HG03521 (cell line): ENCODE measurements at regions not wholly inside any gene's neighbourhood (a gene's known extent, or its start where the extent isn't known, plus 50 kb on each side); places are given as distances from the start of the nearest gene placed in this dataset.
"Not testable (repeated sequence)": the region's sequence is repeated elsewhere in the genome, so short reads cannot be mapped to it uniquely, and the experiment has no call there.

Experiments used
- ATAC-seq: cut with Tn5 transposase; IDR thresholded peaks from one replicate; pipeline ENCODE4 v1.9.1; 2021; ENCODE audit warnings: mild to moderate bottlenecking, moderate library complexity; ENCODE audit not compliant: unreplicated experiment

- ATAC-seq: no peak
These were observed 837.7 kb upstream of the CNTN5 start for GRCh38 chr11:98183034-98183433.

DNA sequence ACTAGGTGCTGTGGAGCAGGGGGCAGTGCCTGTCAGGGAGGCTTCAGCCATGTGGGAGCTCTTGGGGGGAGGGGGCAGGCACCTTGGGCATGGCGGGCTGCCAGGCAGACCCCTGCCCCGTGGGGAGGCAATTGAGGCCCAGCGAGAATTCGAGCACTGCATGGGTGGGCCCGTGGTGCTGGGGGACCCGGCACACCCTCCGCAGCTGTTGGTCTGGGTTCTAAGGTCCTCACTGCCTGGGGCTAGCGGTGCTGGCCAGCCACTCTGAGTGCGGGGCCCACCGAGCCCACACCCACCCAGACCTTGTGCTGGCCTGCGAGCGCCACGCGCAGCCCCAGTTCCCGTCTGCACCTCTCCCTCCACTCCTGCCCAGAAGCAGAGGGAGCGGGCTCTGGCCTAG lies 835.5 kb upstream of the CNTN5 start:
- no peak for ATAC-seq

DNA sequence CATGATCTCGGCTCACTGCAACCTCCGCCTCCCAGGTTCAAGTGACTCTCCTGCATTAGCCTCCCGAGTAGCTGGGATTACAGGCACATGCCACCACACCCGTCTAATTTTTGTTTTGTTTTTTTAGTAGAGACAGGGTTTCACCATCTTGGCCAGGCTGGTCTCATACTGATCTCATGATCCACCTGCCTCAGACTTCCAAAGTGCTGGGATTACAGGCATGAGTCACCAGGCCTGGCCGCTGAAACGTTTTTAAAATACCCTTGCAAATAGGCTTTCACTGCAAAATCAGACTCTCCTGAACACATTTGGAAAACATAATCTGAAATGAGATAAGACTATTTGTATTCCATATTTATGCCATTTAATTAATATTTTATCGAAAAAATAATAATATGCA lies 826.1 kb upstream of the CNTN5 start:
- ATAC-seq: no peak

DNA sequence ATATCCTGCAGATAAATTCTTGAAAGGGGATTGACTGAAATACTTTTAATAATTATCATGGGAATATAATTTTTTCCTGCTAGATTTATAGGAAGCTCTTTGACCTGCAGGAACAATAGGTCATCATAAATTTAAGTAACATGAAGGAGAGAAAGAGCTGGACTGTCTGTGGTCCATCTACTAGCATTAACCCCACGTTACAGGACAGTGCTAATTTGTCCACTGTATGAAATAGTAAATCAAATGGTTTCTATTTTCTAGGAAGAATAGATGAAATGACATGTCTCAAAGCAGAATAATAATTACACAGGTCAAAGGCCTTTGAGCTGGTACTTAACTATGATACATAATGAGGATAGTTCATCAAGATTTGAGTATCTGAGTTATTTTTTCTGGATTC lies 825.4 kb upstream of the CNTN5 start:
- no peak for ATAC-seq

GRCh38 chr11:98207086-98207485 lies 813.7 kb upstream of the CNTN5 start:
- ATAC-seq: no peak

GRCh38 chr11:98227278-98227677 lies 793.5 kb upstream of the CNTN5 start:
- ATAC-seq: no peak

- ATAC-seq: no peak
These were observed 790.1 kb upstream of the CNTN5 start for GRCh38 chr11:98230678-98231077.

DNA sequence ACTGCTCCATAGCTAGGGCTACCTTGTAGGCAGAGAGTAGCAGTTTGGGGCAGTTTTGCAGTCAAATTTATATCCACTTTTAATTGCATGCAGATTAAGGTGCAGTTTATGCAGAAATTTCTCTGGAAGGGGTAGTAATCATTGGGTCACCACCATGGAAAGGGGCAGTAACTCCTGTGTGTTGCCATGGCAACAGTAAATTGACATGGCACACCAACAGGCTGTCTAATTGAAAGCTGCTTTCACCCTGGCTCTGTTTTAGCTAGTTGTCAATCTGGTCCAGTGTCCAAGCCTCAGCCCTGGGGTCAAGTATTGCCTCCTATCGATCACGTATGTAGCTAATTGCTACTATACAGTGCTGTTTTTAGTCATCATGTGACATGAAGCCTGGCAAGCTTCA lies 786.1 kb upstream of the CNTN5 start:
- ATAC-seq: no peak

GRCh38 chr11:98243897-98244296 lies 776.9 kb upstream of the CNTN5 start:
- no peak for ATAC-seq

GRCh38 chr11:98260983-98261382 lies 759.8 kb upstream of the CNTN5 start:
- ATAC-seq: no peak

DNA sequence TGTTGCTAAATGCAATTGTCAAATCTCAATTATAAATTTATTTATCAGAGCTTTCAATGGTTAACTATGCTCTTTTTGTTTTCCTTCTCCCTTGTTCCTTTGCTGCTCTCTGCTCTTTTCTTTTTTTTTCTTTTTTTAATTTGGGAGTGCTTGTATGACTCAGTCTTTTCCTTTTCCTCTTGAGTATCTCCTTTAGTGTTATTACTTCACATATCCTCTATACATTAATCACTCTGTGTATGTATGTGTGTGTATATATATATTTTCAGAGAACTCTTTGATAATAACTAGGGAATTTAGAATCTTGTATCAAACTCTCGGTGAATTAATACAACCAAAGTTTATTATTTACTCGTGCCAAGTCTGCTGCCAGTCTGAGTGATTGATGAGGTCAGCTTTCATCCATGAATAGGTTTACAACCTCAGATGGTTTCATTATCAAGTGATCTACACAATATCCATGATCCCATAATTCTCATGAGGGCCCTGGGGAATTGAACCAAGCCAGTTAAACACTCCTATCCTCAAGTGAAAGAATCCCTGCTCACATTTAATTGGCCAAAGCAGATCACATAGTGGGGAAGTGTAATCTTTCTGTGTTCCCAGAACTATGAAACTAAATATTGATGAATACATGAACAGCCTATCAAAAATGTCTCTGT lies 743.4 kb upstream of the CNTN5 start:
- ATAC-seq: no peak

DNA sequence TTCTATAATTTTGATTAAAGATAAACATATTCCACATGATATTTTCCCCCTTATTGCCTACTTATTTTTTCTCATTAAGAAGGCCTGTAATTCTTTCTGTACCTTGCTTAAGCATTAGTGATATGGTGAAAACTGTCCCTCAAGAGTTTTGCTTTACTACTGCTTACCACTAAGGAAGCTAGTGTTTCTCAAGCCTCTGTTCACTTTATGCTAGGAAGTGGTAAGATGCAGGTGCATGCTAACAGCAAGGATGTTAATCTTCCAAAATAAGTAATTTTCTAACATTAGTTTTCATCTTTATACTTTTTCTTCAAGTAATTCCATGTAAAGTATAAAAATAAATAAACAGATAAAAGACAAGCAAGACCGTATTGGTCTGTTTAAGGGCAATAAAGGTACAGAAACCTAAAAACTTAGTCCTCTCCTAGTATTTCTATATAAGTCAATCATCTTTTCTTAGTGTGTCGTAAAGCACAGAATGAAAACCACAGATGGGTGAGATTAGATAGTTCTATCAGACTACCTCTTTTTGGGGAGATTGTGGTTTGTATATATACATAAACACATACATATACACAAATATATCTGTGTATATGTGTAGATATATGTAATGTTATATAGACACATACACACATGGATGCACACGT lies 731.0 kb upstream of the CNTN5 start:
- ATAC-seq: no peak

GRCh38 chr11:98296091-98296880 lies 724.5 kb upstream of the CNTN5 start:
- no peak for ATAC-seq

DNA sequence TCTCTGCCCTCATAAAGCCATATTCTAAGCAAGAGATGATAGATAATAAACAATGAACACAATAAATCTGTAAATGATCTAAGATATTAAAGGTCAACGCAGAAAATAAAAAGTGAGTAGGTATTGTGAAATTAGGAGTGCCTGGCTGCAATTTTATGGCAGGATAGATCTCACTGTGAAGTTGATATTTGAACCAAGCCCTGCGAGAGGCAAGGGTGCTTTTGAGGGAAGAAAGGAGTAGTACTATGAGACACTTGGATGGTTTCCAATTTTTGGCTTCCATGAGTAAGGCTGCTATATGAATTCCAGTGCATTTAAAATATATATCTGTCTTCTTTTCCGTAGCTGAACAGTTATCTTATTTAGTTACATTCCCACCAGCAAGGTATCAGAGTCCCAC lies 720.0 kb upstream of the CNTN5 start:
- ATAC-seq: no peak

GRCh38 chr11:98307827-98308491 lies 712.8 kb upstream of the CNTN5 start:
- ATAC-seq: no peak

GRCh38 chr11:98330306-98330705 lies 690.4 kb upstream of the CNTN5 start:
- ATAC-seq: not testable (repeated sequence)

DNA sequence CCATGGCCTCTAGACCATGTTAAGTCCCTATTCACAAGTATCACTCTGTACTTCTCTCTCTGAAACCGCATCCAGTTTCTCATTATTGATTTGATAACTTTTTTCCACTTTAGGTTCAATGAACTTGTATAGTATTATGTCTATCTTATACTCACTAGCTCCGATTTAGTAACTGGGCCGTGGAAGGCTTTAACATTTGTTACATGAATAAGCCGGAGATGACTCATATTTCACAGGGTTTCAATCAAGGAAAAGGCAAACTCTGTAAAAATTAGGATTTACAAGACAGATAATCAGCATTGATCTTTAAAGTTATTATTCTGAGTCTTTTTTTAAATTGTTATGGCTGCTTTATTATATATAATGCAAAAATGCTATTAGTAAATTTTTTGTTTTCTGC lies 662.2 kb upstream of the CNTN5 start:
- ATAC-seq: no peak

GRCh38 chr11:98365190-98365589 lies 655.6 kb upstream of the CNTN5 start:
- no peak for ATAC-seq

GRCh38 chr11:98365941-98366340 lies 654.8 kb upstream of the CNTN5 start:
- no peak for ATAC-seq

- ATAC-seq: no peak
These were observed 630.4 kb upstream of the CNTN5 start for GRCh38 chr11:98390391-98390790.

DNA sequence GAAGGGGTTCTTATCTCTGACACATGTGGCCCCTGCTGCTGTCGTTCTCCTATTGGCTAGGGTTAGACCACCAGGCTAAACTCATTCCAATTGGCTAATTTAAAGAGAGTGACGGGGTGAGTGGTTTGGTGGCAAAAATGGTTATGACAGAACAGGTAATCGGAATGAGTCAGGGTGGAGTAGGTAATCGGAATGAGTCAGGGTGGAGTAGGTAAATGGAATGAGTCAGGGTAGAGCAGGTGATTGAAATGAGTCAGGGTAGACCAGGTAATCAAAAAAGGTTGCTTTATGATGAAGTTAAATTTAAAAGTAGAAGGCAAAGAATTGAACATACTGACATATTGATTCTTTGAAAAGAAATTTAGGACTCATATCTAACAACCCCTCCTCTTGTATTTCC lies 626.2 kb upstream of the CNTN5 start:
- not testable (repeated sequence) for ATAC-seq

GRCh38 chr11:98398508-98398907 lies 622.2 kb upstream of the CNTN5 start:
- no peak for ATAC-seq
